GM12872 (cell line): ENCODE measurements at regions not wholly inside any gene's neighbourhood (a gene's known extent, or its start where the extent isn't known, plus 50 kb on each side); places are given as distances from the start of the nearest gene placed in this dataset.

Experiments used
- TF ChIP-seq, protein P1 (sequence below): IDR thresholded peaks from 3 replicates; pipeline ENCODE4 v1.5.1; 2011; ENCODE audit warnings: low read depth, mild to moderate bottlenecking, low read length, moderate library complexity; ENCODE audit not compliant: insufficient read depth

GRCh38 chr9:7245976-7246580 lies 488.3 kb downstream of the KDM4C start:
- TF ChIP-seq, protein P1, sequence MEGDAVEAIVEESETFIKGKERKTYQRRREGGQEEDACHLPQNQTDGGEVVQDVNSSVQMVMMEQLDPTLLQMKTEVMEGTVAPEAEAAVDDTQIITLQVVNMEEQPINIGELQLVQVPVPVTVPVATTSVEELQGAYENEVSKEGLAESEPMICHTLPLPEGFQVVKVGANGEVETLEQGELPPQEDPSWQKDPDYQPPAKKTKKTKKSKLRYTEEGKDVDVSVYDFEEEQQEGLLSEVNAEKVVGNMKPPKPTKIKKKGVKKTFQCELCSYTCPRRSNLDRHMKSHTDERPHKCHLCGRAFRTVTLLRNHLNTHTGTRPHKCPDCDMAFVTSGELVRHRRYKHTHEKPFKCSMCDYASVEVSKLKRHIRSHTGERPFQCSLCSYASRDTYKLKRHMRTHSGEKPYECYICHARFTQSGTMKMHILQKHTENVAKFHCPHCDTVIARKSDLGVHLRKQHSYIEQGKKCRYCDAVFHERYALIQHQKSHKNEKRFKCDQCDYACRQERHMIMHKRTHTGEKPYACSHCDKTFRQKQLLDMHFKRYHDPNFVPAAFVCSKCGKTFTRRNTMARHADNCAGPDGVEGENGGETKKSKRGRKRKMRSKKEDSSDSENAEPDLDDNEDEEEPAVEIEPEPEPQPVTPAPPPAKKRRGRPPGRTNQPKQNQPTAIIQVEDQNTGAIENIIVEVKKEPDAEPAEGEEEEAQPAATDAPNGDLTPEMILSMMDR: no peak

- TF ChIP-seq, protein P1: no peak
Observed at GRCh38 chr9:7243838-7244237, 486.1 kb downstream of the KDM4C start.

DNA sequence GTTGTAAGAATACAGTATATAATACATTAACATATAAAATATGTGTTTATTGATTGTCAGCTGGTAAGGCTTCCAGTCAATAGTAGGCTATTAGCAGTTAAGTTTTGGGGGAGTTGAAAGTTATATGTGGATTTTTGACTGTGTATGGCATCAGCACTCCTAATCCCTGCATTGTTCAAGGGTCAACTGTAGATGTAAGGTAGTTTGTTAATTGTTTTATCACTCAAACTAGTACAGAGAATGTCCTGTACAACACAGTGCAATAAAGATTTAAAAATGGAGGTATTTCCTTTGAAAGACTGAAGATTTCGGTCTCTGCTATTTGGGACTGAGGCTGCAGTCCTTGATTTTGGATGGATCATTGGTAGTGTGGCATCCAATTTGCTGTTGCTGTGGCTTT lies 484.4 kb downstream of the KDM4C start:
- TF ChIP-seq, protein P1: no peak

DNA sequence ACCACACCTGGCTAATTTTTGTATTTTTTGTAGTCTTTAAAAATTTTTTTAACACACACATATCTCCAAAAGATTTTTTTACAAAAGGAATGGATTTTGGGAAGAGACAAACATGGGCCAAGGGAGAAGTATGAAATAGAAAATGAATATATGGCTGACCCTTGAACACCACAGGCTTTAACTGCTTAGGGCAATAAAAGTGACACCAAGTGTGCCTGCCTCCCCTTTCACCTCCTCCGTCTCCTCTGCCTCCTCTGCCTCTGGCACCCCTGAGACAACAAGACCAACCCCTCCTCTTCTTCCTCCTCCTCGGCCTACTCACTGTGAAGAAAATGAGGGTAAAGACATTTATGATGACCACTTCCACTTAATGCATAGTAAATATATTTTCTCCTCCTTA lies 483.9 kb downstream of the KDM4C start:
- TF ChIP-seq, protein P1: no peak

DNA sequence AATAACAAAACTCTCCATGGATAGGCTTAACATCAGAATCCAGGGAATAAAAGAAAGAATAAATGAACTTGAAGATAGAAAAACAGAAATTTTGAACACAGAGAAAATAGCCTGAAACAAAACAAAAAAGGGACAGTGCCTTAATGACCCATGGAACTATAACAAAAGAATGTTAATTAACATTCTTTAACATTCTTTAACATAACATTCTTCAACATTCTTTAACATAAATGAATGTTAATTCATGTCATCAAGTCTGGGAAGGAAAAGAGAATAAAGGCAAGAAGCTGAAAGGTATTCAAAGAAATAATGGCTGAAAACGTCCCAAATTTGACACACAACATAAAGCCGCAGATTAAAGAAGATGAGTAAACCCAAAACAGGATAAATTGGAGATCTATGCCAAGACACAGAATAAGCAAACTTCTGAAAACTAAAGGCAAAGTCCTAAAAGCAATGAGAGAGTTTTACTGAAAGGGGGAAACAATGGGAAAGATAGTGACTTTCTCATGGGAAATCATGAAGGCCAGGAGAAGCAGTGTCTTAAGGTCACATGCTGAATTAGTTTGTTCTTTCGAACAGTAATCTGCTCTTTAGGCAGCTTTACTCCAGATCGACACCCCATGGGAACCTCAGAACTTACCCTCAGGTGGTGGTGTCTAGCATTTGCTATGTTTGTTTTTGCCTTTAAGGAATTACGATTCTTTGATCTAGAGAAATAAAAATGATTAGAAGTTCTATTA lies 483.0 kb downstream of the KDM4C start:
- TF ChIP-seq, protein P1: no peak

GRCh38 chr9:7239708-7240107 lies 481.9 kb downstream of the KDM4C start:
- TF ChIP-seq, protein P1: no peak

DNA sequence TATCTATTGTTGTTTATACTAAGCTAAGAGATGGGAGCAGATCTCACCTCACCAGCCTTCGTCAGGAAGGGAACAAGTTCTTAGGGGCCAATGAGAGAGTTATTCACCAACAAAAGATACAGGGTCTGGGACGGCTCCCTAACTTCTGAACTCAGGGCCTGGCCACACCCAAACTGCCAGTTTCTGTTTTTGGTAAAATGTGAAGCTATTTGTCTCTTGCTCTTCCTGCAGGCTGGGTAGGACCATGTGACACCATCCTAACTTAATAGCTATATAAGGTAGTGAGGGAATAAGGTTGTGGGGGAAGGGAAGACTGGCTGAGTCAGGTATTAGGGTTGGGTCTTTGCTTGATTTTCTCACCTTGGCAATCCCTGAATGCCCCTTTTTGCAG lies 480.5 kb downstream of the KDM4C start:
- TF ChIP-seq, protein P1: no peak
